ENCODE measurements at regions not wholly inside any gene's neighbourhood (a gene's known extent, or its start where the extent isn't known, plus 50 kb on each side); places are given as distances from the start of the nearest gene placed in this dataset.
"Not testable (repeated sequence)": the region's sequence is repeated elsewhere in the genome, so short reads cannot be mapped to it uniquely, and the experiment has no call there.

DNA sequence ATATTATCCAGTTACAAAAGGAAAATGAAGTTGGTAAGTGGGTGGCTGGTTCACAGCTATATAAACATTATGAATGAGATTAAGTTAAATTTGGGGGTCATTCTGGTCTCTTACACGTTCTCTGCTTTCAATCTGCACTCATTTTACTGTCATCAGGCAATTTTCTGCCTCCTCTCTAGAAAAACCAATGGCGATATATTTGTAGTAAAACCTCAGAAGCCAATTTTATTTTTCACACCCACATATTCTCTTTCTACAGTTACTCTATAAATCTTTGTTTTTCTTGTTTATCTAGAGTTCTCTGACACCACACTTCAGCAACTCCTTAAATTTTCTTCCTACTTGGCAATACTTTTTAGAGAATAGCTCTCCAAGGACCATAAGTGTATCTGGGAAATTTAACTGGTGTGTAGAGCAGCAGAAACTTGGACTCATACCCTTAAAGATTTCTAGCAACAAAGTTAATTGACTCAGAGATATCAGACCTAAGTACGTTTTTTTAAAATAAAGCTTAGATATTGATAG lies 926.9 kb downstream of the TMTC2 start:
- H3K9me3 Mint-ChIP-seq: peaks cover 54% of the 10 kb centered on the region

DNA sequence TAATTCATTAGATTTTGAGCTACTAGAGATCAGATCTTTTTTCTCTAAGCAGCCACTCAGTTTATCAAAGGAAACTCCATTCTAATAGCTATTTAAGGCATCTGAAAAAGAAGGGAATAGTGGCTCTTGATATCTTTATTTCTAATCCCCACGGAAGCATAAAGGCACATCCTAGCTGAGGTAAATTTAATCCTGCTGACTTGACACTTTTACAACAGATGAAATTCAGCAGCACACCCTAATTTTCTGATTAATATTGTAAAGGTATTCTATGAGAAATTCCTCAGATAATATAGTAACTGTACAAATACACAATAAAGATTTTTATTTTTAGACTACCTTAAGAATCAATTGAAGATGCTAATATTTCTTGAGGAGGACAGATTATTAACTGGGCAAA lies 916.4 kb downstream of the TMTC2 start:
- DNase-seq: no peak
- Mint-ChIP-seq H3K4me1 (ENCODE audit: low read depth) (no peaks in the 10 kb centered on the region), H3K27me3 (ENCODE audit: insufficient read depth) (no peaks in the 10 kb centered on the region), H3K36me3 (ENCODE audit: low read depth) (no peaks in the 10 kb centered on the region), H3K9me3 (peaks cover 50% of the 10 kb centered on the region), H3K27ac (no peak overlapping the region), H3K4me3 (no peak overlapping the region)
- TF ChIP-seq, protein P1, sequence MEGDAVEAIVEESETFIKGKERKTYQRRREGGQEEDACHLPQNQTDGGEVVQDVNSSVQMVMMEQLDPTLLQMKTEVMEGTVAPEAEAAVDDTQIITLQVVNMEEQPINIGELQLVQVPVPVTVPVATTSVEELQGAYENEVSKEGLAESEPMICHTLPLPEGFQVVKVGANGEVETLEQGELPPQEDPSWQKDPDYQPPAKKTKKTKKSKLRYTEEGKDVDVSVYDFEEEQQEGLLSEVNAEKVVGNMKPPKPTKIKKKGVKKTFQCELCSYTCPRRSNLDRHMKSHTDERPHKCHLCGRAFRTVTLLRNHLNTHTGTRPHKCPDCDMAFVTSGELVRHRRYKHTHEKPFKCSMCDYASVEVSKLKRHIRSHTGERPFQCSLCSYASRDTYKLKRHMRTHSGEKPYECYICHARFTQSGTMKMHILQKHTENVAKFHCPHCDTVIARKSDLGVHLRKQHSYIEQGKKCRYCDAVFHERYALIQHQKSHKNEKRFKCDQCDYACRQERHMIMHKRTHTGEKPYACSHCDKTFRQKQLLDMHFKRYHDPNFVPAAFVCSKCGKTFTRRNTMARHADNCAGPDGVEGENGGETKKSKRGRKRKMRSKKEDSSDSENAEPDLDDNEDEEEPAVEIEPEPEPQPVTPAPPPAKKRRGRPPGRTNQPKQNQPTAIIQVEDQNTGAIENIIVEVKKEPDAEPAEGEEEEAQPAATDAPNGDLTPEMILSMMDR (IDR thresholded peaks at IDR 0.05): no peak

More for the DNA sequence above, 926.9 kb downstream of the TMTC2 start:
- H3K4me1 Mint-ChIP-seq (ENCODE audit: low read depth): no peaks in the 10 kb centered on the region
- H3K36me3 Mint-ChIP-seq (ENCODE audit: low read depth): no peaks in the 10 kb centered on the region; the same call in 1 of the 2 replicates
- no peak overlapping the region for H3K27ac Mint-ChIP-seq
- H3K27me3 Mint-ChIP-seq (ENCODE audit: insufficient read depth): no peaks in the 10 kb centered on the region
- TF ChIP-seq, protein P1 (IDR thresholded peaks at IDR 0.05): no peak
- DNase-seq: no peak
- H3K4me3 Mint-ChIP-seq: no peak overlapping the region

DNA sequence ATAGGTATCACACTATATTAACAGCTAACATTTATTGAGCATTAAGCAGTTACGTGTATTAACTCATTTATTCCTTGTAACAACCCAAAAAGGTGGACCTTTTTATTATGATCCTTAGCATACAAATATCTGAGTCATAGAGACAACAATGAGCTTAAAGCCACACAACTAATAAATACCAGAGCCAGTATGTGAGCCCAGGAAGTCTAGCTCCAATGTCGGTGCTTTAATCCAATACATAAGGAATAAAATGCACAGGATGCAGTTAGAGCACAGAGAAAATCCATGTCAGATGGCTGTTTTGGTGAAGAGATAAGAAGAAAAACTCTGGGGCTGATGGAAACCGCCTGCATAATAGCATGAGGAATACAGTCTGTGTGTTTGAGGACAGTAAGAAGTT lies 888.6 kb downstream of the TMTC2 start:
- no peak for DNase-seq
- Mint-ChIP-seq H3K9me3 (peaks cover 24% of the 10 kb centered on the region), H3K27ac (no peak overlapping the region), H3K4me1 (ENCODE audit: low read depth) (no peaks in the 10 kb centered on the region), H3K27me3 (ENCODE audit: insufficient read depth) (no peaks in the 10 kb centered on the region; the same call in 1 of the 2 replicates), H3K4me3 (no peak overlapping the region), H3K36me3 (ENCODE audit: low read depth) (no peaks in the 10 kb centered on the region)
- TF ChIP-seq, protein P1 (IDR thresholded peaks at IDR 0.05): no peak

DNA sequence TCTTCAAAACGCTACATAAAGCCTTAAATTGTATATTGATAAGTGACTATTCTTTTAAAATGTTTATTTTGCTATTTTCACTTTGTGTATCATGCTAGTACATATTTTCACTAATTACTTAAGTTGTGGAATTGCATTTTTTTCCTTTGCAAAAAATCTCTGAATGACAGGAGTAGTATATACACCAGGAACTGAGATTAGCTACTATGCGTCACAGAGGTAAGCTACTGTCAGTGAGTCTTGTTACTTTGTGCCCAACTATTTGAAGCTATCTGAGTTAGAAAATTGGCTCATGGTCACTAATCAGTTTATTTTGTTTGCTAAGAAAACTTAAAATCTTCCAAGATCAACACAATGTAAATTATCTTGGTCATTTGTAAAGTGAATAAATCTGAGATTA lies 887.4 kb downstream of the TMTC2 start:
- TF ChIP-seq, protein P1 (IDR thresholded peaks at IDR 0.05): no peak
- Mint-ChIP-seq H3K9me3 (peaks cover 35% of the 10 kb centered on the region), H3K27ac (no peak overlapping the region), H3K27me3 (ENCODE audit: insufficient read depth) (peaks cover 2% of the 10 kb centered on the region; the same call in 1 of the 2 replicates), H3K4me3 (no peak overlapping the region), H3K36me3 (ENCODE audit: low read depth) (no peaks in the 10 kb centered on the region), H3K4me1 (ENCODE audit: low read depth) (no peaks in the 10 kb centered on the region)
- DNase-seq: no peak

DNA sequence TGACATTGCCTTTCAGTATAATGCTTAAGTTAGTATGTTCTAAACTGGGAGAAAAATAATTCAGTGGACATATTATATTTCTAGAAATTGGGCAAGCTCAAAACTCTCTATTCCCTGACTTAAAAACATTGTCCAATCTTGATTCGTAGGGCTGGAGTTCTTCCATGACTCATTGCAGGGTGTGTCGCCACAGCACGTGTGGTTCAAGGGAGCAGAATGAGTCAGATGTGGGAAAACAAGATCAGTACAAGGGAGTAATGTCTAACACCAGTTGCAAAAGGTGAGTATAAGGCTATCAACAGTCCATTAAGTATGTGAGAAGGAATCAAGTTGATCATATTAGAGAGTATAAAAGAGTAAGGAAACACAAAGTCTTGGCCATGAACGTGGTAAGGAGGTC lies 887.0 kb downstream of the TMTC2 start:
- peaks cover 40% of the 10 kb centered on the region for H3K9me3 Mint-ChIP-seq
- H3K4me1 Mint-ChIP-seq (ENCODE audit: low read depth): no peaks in the 10 kb centered on the region
- TF ChIP-seq, protein P1 (IDR thresholded peaks at IDR 0.05): no peak
- no peak for DNase-seq
- H3K4me3 Mint-ChIP-seq: no peak overlapping the region
- no peaks in the 10 kb centered on the region for H3K36me3 Mint-ChIP-seq (ENCODE audit: low read depth)
- no peak overlapping the region for H3K27ac Mint-ChIP-seq
- peaks cover 2% of the 10 kb centered on the region; the same call in 1 of the 2 replicates for H3K27me3 Mint-ChIP-seq (ENCODE audit: insufficient read depth)

DNA sequence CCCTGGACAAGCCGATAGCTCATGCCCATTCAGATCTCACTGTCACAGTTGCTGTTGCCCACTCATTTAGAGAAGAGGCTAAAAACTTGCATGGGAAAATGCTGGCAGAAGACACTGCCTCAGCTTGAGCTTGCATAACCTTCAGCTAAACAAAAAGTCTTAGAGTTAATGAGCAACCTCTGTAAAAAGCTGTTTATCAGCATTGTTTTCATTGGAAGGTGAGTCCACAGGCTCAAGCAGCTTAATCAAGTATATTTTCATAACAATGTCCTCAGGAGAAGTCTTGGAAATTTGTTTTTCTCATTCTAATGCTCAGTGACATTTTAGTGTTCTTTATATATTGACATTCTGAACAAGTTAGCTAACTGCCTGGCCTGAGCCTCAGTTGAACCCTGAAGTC lies 872.9 kb downstream of the TMTC2 start:
- Mint-ChIP-seq H3K36me3 (ENCODE audit: low read depth) (no peaks in the 10 kb centered on the region), H3K9me3 (peaks cover 39% of the 10 kb centered on the region), H3K4me3 (no peak overlapping the region), H3K27me3 (ENCODE audit: insufficient read depth) (no peaks in the 10 kb centered on the region), H3K4me1 (ENCODE audit: low read depth) (no peaks in the 10 kb centered on the region), H3K27ac (no peak overlapping the region)
- TF ChIP-seq, protein P1 (IDR thresholded peaks at IDR 0.05): no peak
- DNase-seq: no peak

DNA sequence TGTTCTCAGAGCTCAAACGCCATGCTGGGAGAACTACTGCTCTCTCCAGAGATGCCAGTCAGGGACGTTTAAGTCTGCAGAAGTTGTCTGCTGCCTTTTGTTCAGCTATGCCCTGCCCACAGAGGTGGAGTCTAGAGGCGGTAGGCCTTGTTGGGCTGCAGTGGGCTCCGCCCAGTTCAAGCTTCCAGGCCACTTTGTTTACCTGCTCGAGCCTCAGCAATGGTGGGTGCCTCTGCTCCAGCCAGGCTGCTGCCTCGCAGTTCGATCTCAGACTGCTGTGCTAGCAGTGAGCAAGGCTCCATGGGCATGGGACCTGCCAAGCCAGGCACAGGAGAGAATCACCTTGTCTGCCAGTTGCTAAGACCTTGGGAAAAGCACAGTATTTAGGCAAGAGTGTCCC lies 869.3 kb downstream of the TMTC2 start:
- H3K4me1 Mint-ChIP-seq (ENCODE audit: low read depth); DNase-seq; H3K36me3 Mint-ChIP-seq (ENCODE audit: low read depth); H3K27ac Mint-ChIP-seq; H3K4me3 Mint-ChIP-seq; H3K27me3 Mint-ChIP-seq (ENCODE audit: insufficient read depth): not testable (repeated sequence)
- H3K9me3 Mint-ChIP-seq: peaks cover 51% of the 10 kb centered on the region

Measured in HFFc6 (cell line).